ENCODE measurements at regions not wholly inside any gene's neighbourhood (a gene's known extent, or its start where the extent isn't known, plus 50 kb on each side); places are given as distances from the start of the nearest gene placed in this dataset.

- Histone ChIP-seq H3K4me2 (ENCODE audit: insufficient read depth, insufficient read length, low read length) (no peak overlapping the region), H2BK120ac (ENCODE audit: low read depth, low read length, poor library complexity, severe bottlenecking) (no peak overlapping the region), H3K4ac (ENCODE audit: low read depth, low read length) (no peak overlapping the region), H4K91ac (ENCODE audit: insufficient read length, low read depth, low read length) (no peak overlapping the region), H3K9ac (ENCODE audit: extremely low read depth, insufficient read length, low read length) (no peak overlapping the region), H3K79me1 (ENCODE audit: insufficient read depth, low read depth, low read length, poor library complexity, severe bottlenecking) (no peaks in the 10 kb centered on the region), H3K18ac (ENCODE audit: insufficient read length, low read depth, low read length) (no peak overlapping the region), H3K27me3 (ENCODE audit: insufficient read depth, low read length) (no peaks in the 10 kb centered on the region), H2BK12ac (ENCODE audit: insufficient read length, low read depth, low read length) (no peak overlapping the region), H4K20me1 (ENCODE audit: control insufficient read depth, insufficient read depth, insufficient read length) (no peaks in the 10 kb centered on the region), H2BK5ac (ENCODE audit: insufficient read length, low read length) (no peak overlapping the region), H2BK15ac (ENCODE audit: low read depth, low read length) (no peak overlapping the region), H4K5ac (ENCODE audit: insufficient read length, low read depth, low read length) (no peak overlapping the region), H3K79me2 (ENCODE audit: insufficient read depth, low read length) (no peaks in the 10 kb centered on the region), H3T11ph (ENCODE audit: low read length) (no peak overlapping the region), H3K56ac (ENCODE audit: insufficient read length, low read depth, low read length) (no peak overlapping the region), H3K9me3 (ENCODE audit: control insufficient read depth, low read depth, low read length) (no peaks in the 10 kb centered on the region), H3K4me1 (ENCODE audit: insufficient read depth, low read length) (no peaks in the 10 kb centered on the region), H2AFZ (ENCODE audit: low read length) (no peak overlapping the region), H2BK20ac (ENCODE audit: low read depth, low read length, poor library complexity, severe bottlenecking) (no peak overlapping the region), H3K14ac (ENCODE audit: insufficient read depth, low read length) (no peak overlapping the region), H3K23ac (ENCODE audit: insufficient read length, low read depth, low read length) (no peak overlapping the region), H4K8ac (replicated peaks; ENCODE audit: insufficient read length, low read depth, low read length) (no peak overlapping the region), H2AK5ac (ENCODE audit: insufficient read length, low read length) (no peak overlapping the region), H3K23me2 (ENCODE audit: insufficient read length, low read depth, low read length, poor library complexity, severe bottlenecking) (no peaks in the 10 kb centered on the region), H3K27ac (ENCODE audit: insufficient read length, low read depth, low read length) (no peak overlapping the region)
- Mint-ChIP-seq H3K4me3 (no peak overlapping the region), H3K9me3 (peaks cover 34 to 45% of the 10 kb centered on the region in 2 experiments), H3K27me3 (ENCODE audit: low read depth) (peaks cover 9% of the 10 kb centered on the region), H3K36me3 (ENCODE audit: insufficient read depth in 1 of 3, low read depth in 3 of 3) (peaks cover 0 to 8% (median 0%) of the 10 kb centered on the region in 3 experiments; a peak in 2 of 7 replicates), H3K4me1 (no peaks in the 10 kb centered on the region), H3K27ac (no peak overlapping the region)
- DNase-seq = no peak
- no peak for TF ChIP-seq CTCF (conservative IDR thresholded peaks at IDR 0.05)
- no CpG with 5 or more reads among the region's 2 CpGs for WGBS (ENCODE audit: extremely low coverage, insufficient read length, low lambda C conversion rate)
Observed at GRCh38 chr10:124228471-124228870, 135.1 kb upstream of the CHST15 start.
